ENCODE measurements at regions not wholly inside any gene's neighbourhood (a gene's known extent, or its start where the extent isn't known, plus 50 kb on each side); places are given as distances from the start of the nearest gene placed in this dataset.

DNA sequence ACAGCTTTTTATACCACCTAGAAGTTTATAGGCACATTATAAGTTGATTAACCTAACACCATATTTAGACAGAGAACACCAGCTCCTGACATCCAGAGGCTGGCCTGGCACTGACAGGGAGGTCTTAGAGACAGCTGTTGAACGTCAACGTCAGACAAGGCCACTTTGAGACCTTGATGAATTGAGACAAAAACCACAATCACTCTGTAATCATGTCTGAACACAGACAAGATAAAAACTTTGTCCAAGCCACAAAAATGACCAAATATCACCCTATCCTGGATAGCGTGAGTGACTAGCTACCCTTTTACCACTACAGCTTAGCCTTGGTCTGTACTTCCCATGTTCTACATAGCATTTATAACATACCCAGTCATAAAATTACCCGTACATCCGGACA is 403.6 kb upstream of the CHRM3 start:
- H3K4me3 ChIP-seq (ENCODE audit: low read length) = no peak overlapping the region

DNA sequence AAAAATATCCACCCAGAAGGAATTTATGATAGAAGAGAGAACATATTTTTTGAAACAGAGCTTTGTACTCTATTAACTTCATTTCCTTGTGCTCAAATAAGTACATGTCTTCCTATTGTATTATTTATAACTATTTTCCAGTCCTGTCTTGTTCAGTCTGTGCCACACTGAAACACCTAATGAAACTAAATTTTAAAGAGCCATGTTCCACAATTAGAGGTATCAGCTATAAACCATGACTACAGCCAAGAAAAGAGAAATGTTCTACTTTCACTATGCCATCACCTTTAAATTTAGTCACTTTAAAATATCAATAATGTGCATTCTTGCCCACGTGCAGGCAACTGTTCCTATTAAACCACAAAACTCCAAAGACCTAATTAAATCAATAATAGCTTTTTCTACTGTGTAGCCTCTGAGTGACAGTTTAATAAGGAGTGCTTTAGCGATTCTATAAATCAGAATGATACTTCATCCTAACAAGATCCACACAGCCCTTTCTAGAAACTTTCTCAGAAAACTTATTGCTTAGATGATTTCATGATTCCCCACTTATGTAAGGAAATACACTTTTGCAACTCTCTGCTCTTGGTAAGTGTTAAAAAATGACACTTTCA is 404.9 kb upstream of the CHRM3 start:
- Histone ChIP-seq H4K20me1 (ENCODE audit: insufficient read depth) (no peaks in the 10 kb centered on the region), H3K9ac (ENCODE audit: low read length) (no peak overlapping the region), H3K27ac (ENCODE audit: low read length) (no peak overlapping the region), H3K27me3 (ENCODE audit: insufficient read depth, low read depth, low read length) (no peaks in the 10 kb centered on the region), H2AFZ (ENCODE audit: low read depth, low read length) (no peak overlapping the region), H3K9me3 (ENCODE audit: low read length) (no peaks in the 10 kb centered on the region), H3K9me2 (ENCODE audit: insufficient read depth, low read length) (no peaks in the 10 kb centered on the region), H3F3A (ENCODE audit: insufficient read depth, low read length, poor library complexity, severe bottlenecking) (no peaks in the 10 kb centered on the region), H3K79me2 (replicated peaks; ENCODE audit: insufficient read depth, low read length) (no peaks in the 10 kb centered on the region), H3K4me3 (ENCODE audit: low read length) (no peak overlapping the region), H3K4me2 (ENCODE audit: low read length) (no peak overlapping the region), H3K36me3 (ENCODE audit: insufficient read depth, low read length) (no peaks in the 10 kb centered on the region)
- TF ChIP-seq MXI1 (conservative IDR thresholded peaks at IDR 0.05; ENCODE audit: poor library complexity, severe bottlenecking) = no peak
- TF ChIP-seq SMC3 (conservative IDR thresholded peaks at IDR 0.05; ENCODE audit: poor library complexity) = no peak
- no peak for TF ChIP-seq EZH2 (IDR thresholded peaks at IDR 0.05; ENCODE audit: borderline replicate concordance, insufficient read depth, low read length, poor library complexity, severe bottlenecking)
- TF ChIP-seq, protein P1, sequence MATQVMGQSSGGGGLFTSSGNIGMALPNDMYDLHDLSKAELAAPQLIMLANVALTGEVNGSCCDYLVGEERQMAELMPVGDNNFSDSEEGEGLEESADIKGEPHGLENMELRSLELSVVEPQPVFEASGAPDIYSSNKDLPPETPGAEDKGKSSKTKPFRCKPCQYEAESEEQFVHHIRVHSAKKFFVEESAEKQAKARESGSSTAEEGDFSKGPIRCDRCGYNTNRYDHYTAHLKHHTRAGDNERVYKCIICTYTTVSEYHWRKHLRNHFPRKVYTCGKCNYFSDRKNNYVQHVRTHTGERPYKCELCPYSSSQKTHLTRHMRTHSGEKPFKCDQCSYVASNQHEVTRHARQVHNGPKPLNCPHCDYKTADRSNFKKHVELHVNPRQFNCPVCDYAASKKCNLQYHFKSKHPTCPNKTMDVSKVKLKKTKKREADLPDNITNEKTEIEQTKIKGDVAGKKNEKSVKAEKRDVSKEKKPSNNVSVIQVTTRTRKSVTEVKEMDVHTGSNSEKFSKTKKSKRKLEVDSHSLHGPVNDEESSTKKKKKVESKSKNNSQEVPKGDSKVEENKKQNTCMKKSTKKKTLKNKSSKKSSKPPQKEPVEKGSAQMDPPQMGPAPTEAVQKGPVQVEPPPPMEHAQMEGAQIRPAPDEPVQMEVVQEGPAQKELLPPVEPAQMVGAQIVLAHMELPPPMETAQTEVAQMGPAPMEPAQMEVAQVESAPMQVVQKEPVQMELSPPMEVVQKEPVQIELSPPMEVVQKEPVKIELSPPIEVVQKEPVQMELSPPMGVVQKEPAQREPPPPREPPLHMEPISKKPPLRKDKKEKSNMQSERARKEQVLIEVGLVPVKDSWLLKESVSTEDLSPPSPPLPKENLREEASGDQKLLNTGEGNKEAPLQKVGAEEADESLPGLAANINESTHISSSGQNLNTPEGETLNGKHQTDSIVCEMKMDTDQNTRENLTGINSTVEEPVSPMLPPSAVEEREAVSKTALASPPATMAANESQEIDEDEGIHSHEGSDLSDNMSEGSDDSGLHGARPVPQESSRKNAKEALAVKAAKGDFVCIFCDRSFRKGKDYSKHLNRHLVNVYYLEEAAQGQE (IDR thresholded peaks at IDR 0.05; ENCODE audit: borderline replicate concordance) = no peak
- no peak for TF ChIP-seq EP300 (conservative IDR thresholded peaks at IDR 0.05; ENCODE audit: poor library complexity, severe bottlenecking)
- TF ChIP-seq, protein P2, sequence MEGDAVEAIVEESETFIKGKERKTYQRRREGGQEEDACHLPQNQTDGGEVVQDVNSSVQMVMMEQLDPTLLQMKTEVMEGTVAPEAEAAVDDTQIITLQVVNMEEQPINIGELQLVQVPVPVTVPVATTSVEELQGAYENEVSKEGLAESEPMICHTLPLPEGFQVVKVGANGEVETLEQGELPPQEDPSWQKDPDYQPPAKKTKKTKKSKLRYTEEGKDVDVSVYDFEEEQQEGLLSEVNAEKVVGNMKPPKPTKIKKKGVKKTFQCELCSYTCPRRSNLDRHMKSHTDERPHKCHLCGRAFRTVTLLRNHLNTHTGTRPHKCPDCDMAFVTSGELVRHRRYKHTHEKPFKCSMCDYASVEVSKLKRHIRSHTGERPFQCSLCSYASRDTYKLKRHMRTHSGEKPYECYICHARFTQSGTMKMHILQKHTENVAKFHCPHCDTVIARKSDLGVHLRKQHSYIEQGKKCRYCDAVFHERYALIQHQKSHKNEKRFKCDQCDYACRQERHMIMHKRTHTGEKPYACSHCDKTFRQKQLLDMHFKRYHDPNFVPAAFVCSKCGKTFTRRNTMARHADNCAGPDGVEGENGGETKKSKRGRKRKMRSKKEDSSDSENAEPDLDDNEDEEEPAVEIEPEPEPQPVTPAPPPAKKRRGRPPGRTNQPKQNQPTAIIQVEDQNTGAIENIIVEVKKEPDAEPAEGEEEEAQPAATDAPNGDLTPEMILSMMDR (IDR thresholded peaks at IDR 0.05; ENCODE audit: poor library complexity, severe bottlenecking) = no peak
- TF ChIP-seq POLR2AphosphoS5 (IDR thresholded peaks at IDR 0.05) = no peak
- no peak for TF ChIP-seq TAF1 (IDR thresholded peaks at IDR 0.05; ENCODE audit: low read depth)
- TF ChIP-seq RAD21 (conservative IDR thresholded peaks at IDR 0.05) = no peak

More for the DNA sequence above, 403.6 kb upstream of the CHRM3 start:
- Histone ChIP-seq H3K36me3 (ENCODE audit: insufficient read depth, low read length) (no peaks in the 10 kb centered on the region), H3K27me3 (ENCODE audit: insufficient read depth, low read depth, low read length) (no peaks in the 10 kb centered on the region), H4K20me1 (ENCODE audit: insufficient read depth) (no peaks in the 10 kb centered on the region), H3K9me2 (ENCODE audit: insufficient read depth, low read length) (no peaks in the 10 kb centered on the region), H3F3A (ENCODE audit: insufficient read depth, low read length, poor library complexity, severe bottlenecking) (no peaks in the 10 kb centered on the region), H3K79me2 (replicated peaks; ENCODE audit: insufficient read depth, low read length) (no peaks in the 10 kb centered on the region), H2AFZ (ENCODE audit: low read depth, low read length) (no peak overlapping the region), H3K9ac (ENCODE audit: low read length) (no peak overlapping the region), H3K4me2 (ENCODE audit: low read length) (no peak overlapping the region), H3K27ac (ENCODE audit: low read length) (no peak overlapping the region), H3K9me3 (ENCODE audit: low read length) (no peaks in the 10 kb centered on the region)
- TF ChIP-seq MXI1 (conservative IDR thresholded peaks at IDR 0.05; ENCODE audit: poor library complexity, severe bottlenecking) (no peak), TAF1 (IDR thresholded peaks at IDR 0.05; ENCODE audit: low read depth) (no peak), RAD21 (conservative IDR thresholded peaks at IDR 0.05) (no peak), POLR2AphosphoS5 (IDR thresholded peaks at IDR 0.05) (no peak), EZH2 (IDR thresholded peaks at IDR 0.05; ENCODE audit: borderline replicate concordance, insufficient read depth, low read length, poor library complexity, severe bottlenecking) (no peak), SMC3 (conservative IDR thresholded peaks at IDR 0.05; ENCODE audit: poor library complexity) (no peak), EP300 (conservative IDR thresholded peaks at IDR 0.05; ENCODE audit: poor library complexity, severe bottlenecking) (no peak)
- TF ChIP-seq, protein P1 (IDR thresholded peaks at IDR 0.05; ENCODE audit: borderline replicate concordance) = no peak
- TF ChIP-seq, protein P2 (IDR thresholded peaks at IDR 0.05; ENCODE audit: poor library complexity, severe bottlenecking) = no peak

All from neural cell (in vitro differentiated cells).